GM23248 (cell line): ENCODE measurements at regions not wholly inside any gene's neighbourhood (a gene's known extent, or its start where the extent isn't known, plus 50 kb on each side); places are given as distances from the start of the nearest gene placed in this dataset.

Experiments used
- EZH2 ChIP-seq: fragments of 200-600 bp; sonication (generic); IDR thresholded peaks from 2 replicates; pipeline ENCODE4 v1.6.1; 2018; ENCODE audit warnings: antibody characterized with exemption, mild to moderate bottlenecking; ENCODE audit not compliant: insufficient read depth, poor library complexity, severe bottlenecking
- EZH2phosphoT487 ChIP-seq: fragments of 200-600 bp; sonication (generic); IDR thresholded peaks from 2 replicates; pipeline ENCODE4 v1.6.1; 2018; ENCODE audit warnings: antibody characterized with exemption, moderate library complexity, mild to moderate bottlenecking, low read depth; ENCODE audit not compliant: insufficient read depth

DNA sequence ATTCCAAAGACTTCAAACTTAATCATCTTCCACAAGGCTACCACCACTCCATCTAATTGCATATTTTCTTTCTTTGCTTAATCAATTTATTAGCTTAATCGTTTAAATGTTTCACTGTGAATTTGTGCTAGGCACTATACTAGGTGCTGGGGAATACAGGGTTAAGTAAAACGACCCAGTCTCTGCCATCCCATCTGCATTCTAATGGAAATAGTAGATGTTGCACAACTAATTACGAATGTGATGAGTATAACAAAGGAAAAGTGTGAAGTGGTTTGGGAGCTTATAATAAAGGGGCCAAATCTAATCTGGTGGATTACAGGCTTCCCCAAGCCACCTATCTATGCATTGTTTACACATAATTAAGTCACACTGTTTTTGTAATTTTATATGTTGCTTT is 147.1 kb downstream of the FAM181B start:
- no peak for TF ChIP-seq EZH2
- TF ChIP-seq EZH2phosphoT487: no peak
